H1 (cell line): ENCODE measurements at regions not wholly inside any gene's neighbourhood (a gene's known extent, or its start where the extent isn't known, plus 50 kb on each side); places are given as distances from the start of the nearest gene placed in this dataset.

Experiments
- CTCF ChIA-PET: fragments of 300-600 bp; sonication (Branson Sonifier 250); formaldehyde crosslinking; loops from one replicate; lab custom pipeline; 2021; ENCODE audit not compliant: partially characterized antibody; lab: Charles Lee
- POLR2A ChIA-PET: fragments of 300-600 bp; sonication (Branson Sonifier 250); formaldehyde crosslinking; loops from one replicate; lab custom pipeline; 2021; ENCODE audit warnings: inconsistent platforms; ENCODE audit not compliant: partially characterized antibody; lab: Charles Lee
- DNase-seq, 2 experiments: peaks; one replicate each; pipeline versions ENCODE4 v3.0.0 to v3.0.0-alpha.2; 2010 to 2022; ENCODE audit warnings: low spot score in 2 of 2, low read depth in 1 of 2, mixed read lengths in 1 of 2
- FAIRE-seq: peaks from 2 replicates; lab custom pipeline; 2011; peaks lifted over from hg19 to GRCh38; lab: Jason Lieb, UNC
- H2AFZ ChIP-seq: 2 replicates; pipeline ENCODE4 v1.8.1; 2012; ENCODE audit warnings: low read length, inconsistent platforms
- H2AK5ac ChIP-seq: 2 replicates; pipeline ENCODE4 v1.6.1; 2013; ENCODE audit warnings: low read depth, low read length
- H2BK120ac ChIP-seq: replicated peaks from 2 replicates; pipeline ENCODE3; 2013; ENCODE audit warnings: low read depth, low read length, inconsistent platforms
- H2BK12ac ChIP-seq: 2 replicates; pipeline ENCODE4 v1.6.1; 2013; ENCODE audit warnings: low read depth, low read length
- H2BK15ac ChIP-seq: 2 replicates; pipeline ENCODE4 v1.6.1; 2013; ENCODE audit warnings: low read length
- H2BK20ac ChIP-seq: 2 replicates; pipeline ENCODE4 v1.6.1; 2013; ENCODE audit warnings: low read length
- H2BK5ac ChIP-seq: 2 replicates; pipeline ENCODE4 v1.6.1; 2013; ENCODE audit warnings: low read depth, low read length
- H3K14ac ChIP-seq: 2 replicates; pipeline ENCODE4 v1.6.1; 2013; ENCODE audit warnings: inconsistent platforms; ENCODE audit not compliant: insufficient read length
- H3K18ac ChIP-seq: 2 replicates; pipeline ENCODE4 v1.6.1; 2013; ENCODE audit warnings: low read length; ENCODE audit errors: extremely low read depth
- H3K23ac ChIP-seq: 2 replicates; pipeline ENCODE4 v1.6.1; 2013; ENCODE audit warnings: inconsistent platforms; ENCODE audit not compliant: insufficient read length
- H3K23me2 ChIP-seq: 2 replicates; pipeline ENCODE4 v1.6.1; 2013; ENCODE audit warnings: low read depth, low read length
- H3K27ac ChIP-seq: 2 replicates; pipeline ENCODE4 v1.6.1; 2011; ENCODE audit warnings: low read depth, low read length, inconsistent platforms
- H3K27me3 ChIP-seq, 4 experiments: replicated peaks in 1 of 4; 1 replicate in 1 of 4; 2 replicates in 3 of 4; pipeline versions ENCODE4 v1.6.1 to v1.8.1; 2011 to 2013; ENCODE audit warnings: low read length in 3 of 4, mild to moderate bottlenecking in 3 of 4, inconsistent platforms in 2 of 4, mixed read lengths in 2 of 4, moderate library complexity in 1 of 4; ENCODE audit not compliant: control insufficient read depth in 3 of 4, insufficient read depth in 3 of 4; ENCODE audit errors: extremely low read depth in 1 of 4
- H3K36me3 ChIP-seq, 4 experiments: 2 replicates each; pipeline versions ENCODE4 v1.6.1 to v1.8.1; 2011 to 2013; ENCODE audit warnings: mild to moderate bottlenecking in 4 of 4, low read length in 3 of 4, moderate library complexity in 2 of 4, control low read depth in 1 of 4, inconsistent platforms in 1 of 4; ENCODE audit not compliant: insufficient read depth in 4 of 4, control insufficient read depth in 2 of 4
- H3K4ac ChIP-seq: replicated peaks from 2 replicates; pipeline ENCODE3; 2013; ENCODE audit warnings: low read length, low read depth, mixed read lengths, inconsistent platforms; ENCODE audit not compliant: insufficient read length
- H3K4me1 ChIP-seq, 4 experiments: replicated peaks in 1 of 4; 1 replicate in 1 of 4; 2 replicates in 3 of 4; pipeline versions ENCODE4 v1.6.1 to v1.8.1; 2011 to 2013; ENCODE audit warnings: low read length in 3 of 4, inconsistent platforms in 2 of 4, mixed read lengths in 1 of 4; ENCODE audit not compliant: insufficient read depth in 4 of 4, control insufficient read depth in 3 of 4
- H3K4me2 ChIP-seq, 2 experiments: 2 replicates each; pipeline versions ENCODE4 v1.6.1 to v1.8.1; 2011 to 2013; ENCODE audit warnings: low read depth in 2 of 2, low read length in 2 of 2, control low read depth in 1 of 2, inconsistent platforms in 1 of 2, mild to moderate bottlenecking in 1 of 2; ENCODE audit not compliant: insufficient read depth in 1 of 2
- H3K4me3 ChIP-seq, 4 experiments: fragments of 200-600, 300-600 bp in 1 of 4; sonication (generic), shearing (Covaris generic), sonication (Bioruptor Twin) in 1 of 4; 2 replicates each; pipeline versions ENCODE4 v1.5.1 to v1.8.1; 2011 to 2016; ENCODE audit warnings: low read length in 4 of 4, low read depth in 3 of 4, control low read depth in 2 of 4, inconsistent platforms in 2 of 4, mild to moderate bottlenecking in 2 of 4, mixed read lengths in 1 of 4, moderate library complexity in 1 of 4; ENCODE audit not compliant: insufficient read depth in 2 of 4; ENCODE audit errors: extremely low read depth in 1 of 4
- H3K56ac ChIP-seq: replicated peaks from 2 replicates; pipeline ENCODE3; 2013; ENCODE audit warnings: low read depth, mild to moderate bottlenecking, mixed read lengths, low read length, inconsistent platforms; ENCODE audit not compliant: insufficient read length
- H3K79me1 ChIP-seq: 2 replicates; pipeline ENCODE4 v1.6.1; 2013; ENCODE audit warnings: low read depth, low read length, control low read depth
- H3K79me2 ChIP-seq, 2 experiments: 2 replicates each; pipeline versions ENCODE4 v1.6.1 to v1.8.1; 2012 to 2013; ENCODE audit warnings: low read length in 2 of 2, mild to moderate bottlenecking in 2 of 2, inconsistent platforms in 1 of 2; ENCODE audit not compliant: insufficient read depth in 2 of 2, control insufficient read depth in 1 of 2
- H3K9ac ChIP-seq, 4 experiments: replicated peaks in 1 of 4; 1 replicate in 1 of 4; 2 replicates in 3 of 4; pipeline versions ENCODE4 v1.6.1 to v1.8.1; 2011 to 2013; ENCODE audit warnings: low read depth in 3 of 4, low read length in 3 of 4, control low read depth in 2 of 4, mild to moderate bottlenecking in 2 of 4, moderate library complexity in 2 of 4, inconsistent platforms in 1 of 4; ENCODE audit errors: extremely low read depth in 1 of 4
- H3K9me3 ChIP-seq, 2 experiments: 2 replicates each; pipeline versions ENCODE4 v1.6.1 to v1.8.1; 2012 to 2013; ENCODE audit warnings: mild to moderate bottlenecking in 2 of 2, moderate library complexity in 2 of 2, control low read depth in 1 of 2, inconsistent platforms in 1 of 2, low read depth in 1 of 2, low read length in 1 of 2, mixed read lengths in 1 of 2; ENCODE audit not compliant: insufficient read depth in 2 of 2
- H4K20me1 ChIP-seq, 2 experiments: replicated peaks in 1 of 2; 2 replicates each; pipeline versions ENCODE3 to v1.8.1; 2011 to 2013; ENCODE audit warnings: inconsistent platforms in 2 of 2, low read length in 2 of 2, mild to moderate bottlenecking in 1 of 2; ENCODE audit not compliant: insufficient read depth in 2 of 2, control insufficient read depth in 1 of 2
- H4K5ac ChIP-seq: 2 replicates; pipeline ENCODE4 v1.6.1; 2013; ENCODE audit warnings: low read length, low read depth, mixed read lengths, inconsistent platforms; ENCODE audit not compliant: insufficient read length
- H4K8ac ChIP-seq: 2 replicates; pipeline ENCODE4 v1.8.0; 2013; ENCODE audit warnings: mild to moderate bottlenecking, moderate library complexity, low read length, inconsistent platforms; ENCODE audit not compliant: insufficient read depth; ENCODE audit errors: extremely low read depth
- H4K91ac ChIP-seq: replicated peaks from 2 replicates; pipeline ENCODE3; 2013; ENCODE audit warnings: low read length, mixed read lengths, inconsistent platforms; ENCODE audit not compliant: insufficient read length
- ASH2L ChIP-seq: fragments of 200-600, 300-600 bp; sonication (generic); IDR thresholded peaks from one replicate; pipeline ENCODE4 v1.7.1; 2017; ENCODE audit warnings: low read length
- BCL11A ChIP-seq, 2 experiments: IDR thresholded peaks; one replicate each; pipeline ENCODE4 v1.6.1; 2011; ENCODE audit warnings: low read depth in 2 of 2, low read length in 2 of 2, mild to moderate bottlenecking in 2 of 2
- EP300 ChIP-seq, 2 experiments: IDR thresholded peaks; 1 replicate in 1 of 2; 2 replicates in 1 of 2; pipeline ENCODE4 v1.6.1; 2011 to 2012; ENCODE audit warnings: low read depth in 2 of 2, low read length in 2 of 2, mild to moderate bottlenecking in 2 of 2, borderline replicate concordance in 1 of 2, inconsistent platforms in 1 of 2, moderate library complexity in 1 of 2
- KDM4A ChIP-seq: IDR thresholded peaks from one replicate; pipeline ENCODE4 v1.7.1; 2012; ENCODE audit warnings: low read depth, mild to moderate bottlenecking, moderate library complexity, low read length, inconsistent platforms; ENCODE audit not compliant: severe bottlenecking
- NANOG ChIP-seq: IDR thresholded peaks from 2 replicates; pipeline ENCODE4 v1.6.1; 2011; ENCODE audit warnings: low read length, low read depth, mild to moderate bottlenecking, inconsistent platforms; ENCODE audit not compliant: insufficient read depth, poor library complexity, severe bottlenecking
- SAP30 ChIP-seq: fragments of 300-600 bp; sonication (generic); IDR thresholded peaks from 2 replicates; pipeline ENCODE4 v1.7.1; 2012; ENCODE audit warnings: low read length, moderate library complexity, mild to moderate bottlenecking, inconsistent platforms; ENCODE audit not compliant: insufficient read depth, insufficient replicate concordance
- SIRT6 ChIP-seq: IDR thresholded peaks from one replicate; pipeline ENCODE4 v1.7.1; 2012; ENCODE audit warnings: low read length, inconsistent platforms
- ZNF274 ChIP-seq: IDR thresholded peaks from 2 replicates; pipeline ENCODE4 v1.7.0; 2012; ENCODE audit warnings: low read length, borderline replicate concordance; ENCODE audit errors: extremely low read depth
- WGBS, 2 experiments: shearing (Covaris generic) in 1 of 2; methylation state at CpG; one replicate each; pipeline versions ENCODE4 v1.1.6 to v1.1.7; 2013 to 2015; ENCODE audit warnings: low lambda C conversion rate in 2 of 2, mixed read lengths in 2 of 2, inconsistent platforms in 1 of 2, low coverage in 1 of 2, missing lambda C conversion rate in 1 of 2; ENCODE audit not compliant: insufficient replicate concordance in 2 of 2, insufficient coverage in 1 of 2, insufficient read length in 1 of 2; ENCODE audit errors: extremely low coverage in 1 of 2, missing lambda C conversion rate in 1 of 2; 5-methylcytosine and 5-hydroxymethylcytosine counted together
- TF ChIP-seq, protein P1 (sequence below): IDR thresholded peaks from 2 replicates; pipeline ENCODE4 v1.6.1; 2011; ENCODE audit warnings: low read length, improper control_type of control experiment
- TF ChIP-seq, protein P2 (sequence below), 3 experiments: IDR thresholded peaks; 1 replicate in 2 of 3; 2 replicates in 1 of 3; pipeline versions ENCODE4 v1.5.1 to v1.6.1; 2011; ENCODE audit warnings: low read length in 3 of 3, mild to moderate bottlenecking in 3 of 3, inconsistent platforms in 2 of 3, low read depth in 1 of 3, moderate library complexity in 1 of 3; ENCODE audit not compliant: insufficient read depth in 1 of 3; ENCODE audit errors: control extremely low read depth in 1 of 3

DNA sequence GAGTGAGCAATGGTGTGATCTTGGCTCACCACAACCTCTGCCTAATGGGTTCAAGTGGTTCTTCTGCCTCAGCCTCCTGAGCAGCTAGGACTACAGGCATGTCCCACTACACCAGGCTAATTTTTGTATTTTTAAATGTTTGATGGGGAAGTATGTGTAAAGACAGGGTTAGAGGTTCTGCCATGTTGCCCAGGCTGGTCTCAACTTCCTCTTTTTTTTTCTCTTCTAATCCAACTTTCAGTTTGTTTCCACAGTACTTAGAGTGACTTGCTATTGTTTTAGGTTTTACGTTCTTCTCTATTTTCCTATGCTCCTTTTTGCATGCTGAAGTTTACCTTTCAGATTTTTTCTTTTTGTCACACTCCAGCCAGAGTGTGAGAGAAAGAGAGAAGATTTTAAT is 1433.0 kb downstream of the UQCRFS1 start:
- no peak overlapping the region for H4K5ac ChIP-seq
- no peak overlapping the region for H2BK15ac ChIP-seq
- no peak overlapping the region for H3K4ac ChIP-seq
- no peak overlapping the region for H2BK120ac ChIP-seq
- no peak overlapping the region for H2BK12ac ChIP-seq
- H3K23ac ChIP-seq, result no peak overlapping the region
- H3K9me3 ChIP-seq, result peaks cover 6 to 12% of the 10 kb centered on the region in 2 experiments; a peak in 3 of 4 replicates
- H3K27me3 ChIP-seq, result no peaks in the 10 kb centered on the region
- H2BK20ac ChIP-seq, result no peak overlapping the region
- H3K18ac ChIP-seq, result no peak overlapping the region
- H3K79me2 ChIP-seq, result peaks cover 0 to 20% of the 10 kb centered on the region in 2 experiments; a peak in 2 of 4 replicates
- no peak overlapping the region for H3K9ac ChIP-seq
- POLR2A ChIA-PET, result interaction anchor here (1.6 kb wide), 1 partner anchor 12 kb away, joined by 3 read pairs; no protein-coding TSS in a partner anchor
- no peak overlapping the region for H4K8ac ChIP-seq
- FAIRE-seq (no peak), DNase-seq (no peak)
- WGBS, 2 experiments, result 93% methylated on average over 1 of the region's 1 CpG; no CpG with 5 or more reads in 1 of the 2 experiments
- no peak overlapping the region for H3K4me3 ChIP-seq
- peaks cover 0 to 1% of the 10 kb centered on the region in 2 experiments for H4K20me1 ChIP-seq
- H3K79me1 ChIP-seq, result no peaks in the 10 kb centered on the region
- no peak overlapping the region for H2AK5ac ChIP-seq
- H3K27ac ChIP-seq, result no peak overlapping the region
- no peak overlapping the region for H3K56ac ChIP-seq
- no peak overlapping the region for H3K4me2 ChIP-seq
- H3K36me3 ChIP-seq, result no peaks in the 10 kb centered on the region
- H4K91ac ChIP-seq, result no peak overlapping the region
- no peaks in the 10 kb centered on the region for H3K23me2 ChIP-seq
- no peaks in the 10 kb centered on the region for H3K4me1 ChIP-seq
- H3K14ac ChIP-seq, result no peak overlapping the region
- no peak overlapping the region for H2BK5ac ChIP-seq
- H2AFZ ChIP-seq, result no peak overlapping the region
- CTCF ChIA-PET, result no interaction called here
- TF ChIP-seq NANOG (no peak), ASH2L (no peak), SIRT6 (no peak), EP300 (IDR thresholded peaks at IDR 0.05; ENCODE audit: borderline replicate concordance in 1 of 2, low read depth in 2 of 2, low read length in 2 of 2) (no peak), SAP30 (no peak), BCL11A (IDR thresholded peaks at IDR 0.05; ENCODE audit: low read depth in 2 of 2, low read length in 2 of 2) (no peak), KDM4A (no peak), ZNF274 (no peak)
- TF ChIP-seq, protein P1, sequence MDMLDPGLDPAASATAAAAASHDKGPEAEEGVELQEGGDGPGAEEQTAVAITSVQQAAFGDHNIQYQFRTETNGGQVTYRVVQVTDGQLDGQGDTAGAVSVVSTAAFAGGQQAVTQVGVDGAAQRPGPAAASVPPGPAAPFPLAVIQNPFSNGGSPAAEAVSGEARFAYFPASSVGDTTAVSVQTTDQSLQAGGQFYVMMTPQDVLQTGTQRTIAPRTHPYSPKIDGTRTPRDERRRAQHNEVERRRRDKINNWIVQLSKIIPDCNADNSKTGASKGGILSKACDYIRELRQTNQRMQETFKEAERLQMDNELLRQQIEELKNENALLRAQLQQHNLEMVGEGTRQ, result no peak
- TF ChIP-seq, protein P2, sequence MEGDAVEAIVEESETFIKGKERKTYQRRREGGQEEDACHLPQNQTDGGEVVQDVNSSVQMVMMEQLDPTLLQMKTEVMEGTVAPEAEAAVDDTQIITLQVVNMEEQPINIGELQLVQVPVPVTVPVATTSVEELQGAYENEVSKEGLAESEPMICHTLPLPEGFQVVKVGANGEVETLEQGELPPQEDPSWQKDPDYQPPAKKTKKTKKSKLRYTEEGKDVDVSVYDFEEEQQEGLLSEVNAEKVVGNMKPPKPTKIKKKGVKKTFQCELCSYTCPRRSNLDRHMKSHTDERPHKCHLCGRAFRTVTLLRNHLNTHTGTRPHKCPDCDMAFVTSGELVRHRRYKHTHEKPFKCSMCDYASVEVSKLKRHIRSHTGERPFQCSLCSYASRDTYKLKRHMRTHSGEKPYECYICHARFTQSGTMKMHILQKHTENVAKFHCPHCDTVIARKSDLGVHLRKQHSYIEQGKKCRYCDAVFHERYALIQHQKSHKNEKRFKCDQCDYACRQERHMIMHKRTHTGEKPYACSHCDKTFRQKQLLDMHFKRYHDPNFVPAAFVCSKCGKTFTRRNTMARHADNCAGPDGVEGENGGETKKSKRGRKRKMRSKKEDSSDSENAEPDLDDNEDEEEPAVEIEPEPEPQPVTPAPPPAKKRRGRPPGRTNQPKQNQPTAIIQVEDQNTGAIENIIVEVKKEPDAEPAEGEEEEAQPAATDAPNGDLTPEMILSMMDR (IDR thresholded peaks at IDR 0.05; ENCODE audit: control extremely low read depth in 1 of 3, insufficient read depth in 1 of 3, low read depth in 1 of 3, low read length in 3 of 3), result no peak
